22Rv1 (cell line): ENCODE measurements at regions not wholly inside any gene's neighbourhood (a gene's known extent, or its start where the extent isn't known, plus 50 kb on each side); places are given as distances from the start of the nearest gene placed in this dataset.

Experiments
- H3K27ac ChIP-seq: fragments of 450-650 bp; 2 replicates; pipeline ENCODE4 v1.5.1; 2017
- ZFX ChIP-seq: fragments of 450-650 bp; IDR thresholded peaks from 2 replicates; pipeline ENCODE4 v1.6.1; 2017; ENCODE audit warnings: antibody characterized with exemption, borderline replicate concordance
- TF ChIP-seq, protein P1 (sequence below): fragments of 450-650 bp; IDR thresholded peaks from 2 replicates; pipeline ENCODE4 v1.5.1; 2017; ENCODE audit warnings: mild to moderate bottlenecking

GRCh38 chr6:53418288-53418687 lies 69.5 kb upstream of the ELOVL5 start:
- TF ChIP-seq, protein P1, sequence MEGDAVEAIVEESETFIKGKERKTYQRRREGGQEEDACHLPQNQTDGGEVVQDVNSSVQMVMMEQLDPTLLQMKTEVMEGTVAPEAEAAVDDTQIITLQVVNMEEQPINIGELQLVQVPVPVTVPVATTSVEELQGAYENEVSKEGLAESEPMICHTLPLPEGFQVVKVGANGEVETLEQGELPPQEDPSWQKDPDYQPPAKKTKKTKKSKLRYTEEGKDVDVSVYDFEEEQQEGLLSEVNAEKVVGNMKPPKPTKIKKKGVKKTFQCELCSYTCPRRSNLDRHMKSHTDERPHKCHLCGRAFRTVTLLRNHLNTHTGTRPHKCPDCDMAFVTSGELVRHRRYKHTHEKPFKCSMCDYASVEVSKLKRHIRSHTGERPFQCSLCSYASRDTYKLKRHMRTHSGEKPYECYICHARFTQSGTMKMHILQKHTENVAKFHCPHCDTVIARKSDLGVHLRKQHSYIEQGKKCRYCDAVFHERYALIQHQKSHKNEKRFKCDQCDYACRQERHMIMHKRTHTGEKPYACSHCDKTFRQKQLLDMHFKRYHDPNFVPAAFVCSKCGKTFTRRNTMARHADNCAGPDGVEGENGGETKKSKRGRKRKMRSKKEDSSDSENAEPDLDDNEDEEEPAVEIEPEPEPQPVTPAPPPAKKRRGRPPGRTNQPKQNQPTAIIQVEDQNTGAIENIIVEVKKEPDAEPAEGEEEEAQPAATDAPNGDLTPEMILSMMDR, result no peak
- no peak for TF ChIP-seq ZFX
- no peak overlapping the region for H3K27ac ChIP-seq

GRCh38 chr6:53417141-53417540 lies 68.4 kb upstream of the ELOVL5 start:
- H3K27ac ChIP-seq, result no peak overlapping the region
- TF ChIP-seq, protein P1, result no peak
- no peak for TF ChIP-seq ZFX

DNA sequence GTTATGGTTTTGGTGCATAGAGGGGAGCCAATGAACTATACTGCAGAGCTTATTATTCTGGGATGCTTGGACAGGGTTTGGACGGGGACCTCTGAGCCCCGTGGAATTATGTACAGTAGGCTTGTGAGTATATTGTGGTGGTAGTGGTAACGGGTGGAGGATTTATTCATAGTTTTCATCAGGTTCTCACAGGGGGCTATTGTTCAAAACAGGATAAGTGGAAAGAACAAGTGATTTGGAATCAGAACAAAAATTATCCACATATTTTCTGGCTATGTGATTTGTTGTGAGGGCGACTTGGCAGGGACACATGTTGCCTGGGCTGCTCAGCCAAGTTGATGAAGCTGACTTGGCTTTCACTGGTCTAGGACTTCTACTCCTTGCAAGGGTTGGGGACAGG lies 64.6 kb upstream of the ELOVL5 start:
- TF ChIP-seq, protein P1, result no peak
- no peak for TF ChIP-seq ZFX
- no peak overlapping the region for H3K27ac ChIP-seq

- TF ChIP-seq ZFX, result no peak
- TF ChIP-seq, protein P1, result no peak
- H3K27ac ChIP-seq, result no peak overlapping the region
These were observed 64.0 kb upstream of the ELOVL5 start for GRCh38 chr6:53412751-53413150.

GRCh38 chr6:53412021-53412715 lies 63.4 kb upstream of the ELOVL5 start:
- TF ChIP-seq, protein P1, result no peak
- TF ChIP-seq ZFX, result no peak

GRCh38 chr6:53411451-53411850 lies 62.7 kb upstream of the ELOVL5 start:
- TF ChIP-seq, protein P1, result no peak
- TF ChIP-seq ZFX, result no peak
- H3K27ac ChIP-seq, result no peak overlapping the region

More at GRCh38 chr6:53412021-53412715, 63.4 kb upstream of the ELOVL5 start:
- H3K27ac ChIP-seq, result no peak overlapping the region

DNA sequence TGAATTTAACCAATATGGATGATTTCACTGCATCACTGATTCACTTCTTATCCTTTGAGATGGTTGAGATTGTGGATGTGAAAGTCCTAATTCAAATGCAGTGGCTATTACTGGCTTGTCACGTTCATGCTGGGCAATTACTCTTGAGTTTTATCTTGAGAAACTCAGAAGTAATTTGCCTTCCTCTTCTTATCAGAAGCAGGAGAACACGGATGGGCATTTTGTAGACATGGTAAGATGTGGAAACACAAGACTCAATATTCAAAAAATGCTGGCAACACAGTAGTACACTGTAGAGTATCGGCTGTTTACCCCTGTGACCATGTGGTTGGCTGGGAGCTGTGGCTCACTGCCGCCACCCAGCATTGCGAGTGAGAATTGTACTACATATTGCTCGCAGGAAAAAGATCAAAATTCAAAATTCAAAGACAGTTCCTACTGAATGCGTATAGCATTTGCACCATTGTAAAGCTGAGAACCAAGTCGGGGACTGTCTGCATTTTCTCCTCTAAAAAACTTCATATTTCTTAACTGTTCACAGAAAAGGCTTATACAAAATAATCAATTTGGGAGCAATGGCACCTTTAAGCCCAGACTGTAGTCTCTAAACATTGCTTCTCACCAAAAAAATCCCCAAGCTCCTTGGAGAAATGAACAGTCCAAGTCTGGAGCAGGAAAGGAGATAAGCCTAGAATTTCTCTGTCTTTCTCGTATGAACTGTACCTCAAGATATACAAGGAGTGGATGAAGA lies 61.9 kb upstream of the ELOVL5 start:
- no peak overlapping the region for H3K27ac ChIP-seq
- TF ChIP-seq, protein P1, result peak; percentile 70
- TF ChIP-seq ZFX, result no peak
